GM12875 (cell line): ENCODE measurements at regions not wholly inside any gene's neighbourhood (a gene's known extent, or its start where the extent isn't known, plus 50 kb on each side); places are given as distances from the start of the nearest gene placed in this dataset.

Source experiments
- H3K4me3 ChIP-seq: one replicate; pipeline ENCODE4 v1.5.1; 2011; ENCODE audit warnings: low read depth, low read length, control low read depth
- TF ChIP-seq, protein P1 (sequence below): IDR thresholded peaks from 2 replicates; pipeline ENCODE4 v1.5.1; 2011; ENCODE audit warnings: low read depth, mild to moderate bottlenecking, control low read depth, inconsistent platforms, low read length, moderate library complexity, borderline replicate concordance; ENCODE audit not compliant: insufficient read depth

DNA sequence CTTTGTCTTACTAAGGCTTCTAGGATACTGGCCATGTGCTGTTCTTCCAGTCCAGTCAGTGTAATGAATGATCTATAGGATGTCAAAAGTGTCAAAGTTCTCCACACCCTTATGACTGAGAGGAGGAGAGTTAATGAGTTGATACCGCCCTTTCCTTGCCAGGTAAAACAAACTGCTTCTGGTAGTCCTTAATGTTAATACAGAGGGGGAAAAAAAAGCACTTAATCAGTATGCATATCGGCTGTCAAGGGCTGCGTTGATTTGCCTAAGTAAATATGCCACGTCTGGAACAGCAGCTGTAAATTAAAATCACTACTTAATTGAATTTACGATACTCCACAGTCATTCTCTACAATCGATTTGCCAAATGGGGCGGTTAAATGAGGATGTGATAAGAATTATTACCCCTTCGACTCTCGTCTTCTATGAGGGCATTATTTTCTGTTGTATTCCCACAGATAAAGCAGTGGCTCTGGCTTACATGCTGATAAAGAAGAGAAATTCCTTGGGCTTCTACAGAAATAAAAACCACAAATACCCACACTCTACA, 416.0 kb downstream of the KCNH5 start:
- H3K4me3 ChIP-seq, result no peak overlapping the region
- TF ChIP-seq, protein P1, sequence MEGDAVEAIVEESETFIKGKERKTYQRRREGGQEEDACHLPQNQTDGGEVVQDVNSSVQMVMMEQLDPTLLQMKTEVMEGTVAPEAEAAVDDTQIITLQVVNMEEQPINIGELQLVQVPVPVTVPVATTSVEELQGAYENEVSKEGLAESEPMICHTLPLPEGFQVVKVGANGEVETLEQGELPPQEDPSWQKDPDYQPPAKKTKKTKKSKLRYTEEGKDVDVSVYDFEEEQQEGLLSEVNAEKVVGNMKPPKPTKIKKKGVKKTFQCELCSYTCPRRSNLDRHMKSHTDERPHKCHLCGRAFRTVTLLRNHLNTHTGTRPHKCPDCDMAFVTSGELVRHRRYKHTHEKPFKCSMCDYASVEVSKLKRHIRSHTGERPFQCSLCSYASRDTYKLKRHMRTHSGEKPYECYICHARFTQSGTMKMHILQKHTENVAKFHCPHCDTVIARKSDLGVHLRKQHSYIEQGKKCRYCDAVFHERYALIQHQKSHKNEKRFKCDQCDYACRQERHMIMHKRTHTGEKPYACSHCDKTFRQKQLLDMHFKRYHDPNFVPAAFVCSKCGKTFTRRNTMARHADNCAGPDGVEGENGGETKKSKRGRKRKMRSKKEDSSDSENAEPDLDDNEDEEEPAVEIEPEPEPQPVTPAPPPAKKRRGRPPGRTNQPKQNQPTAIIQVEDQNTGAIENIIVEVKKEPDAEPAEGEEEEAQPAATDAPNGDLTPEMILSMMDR, result no peak

DNA sequence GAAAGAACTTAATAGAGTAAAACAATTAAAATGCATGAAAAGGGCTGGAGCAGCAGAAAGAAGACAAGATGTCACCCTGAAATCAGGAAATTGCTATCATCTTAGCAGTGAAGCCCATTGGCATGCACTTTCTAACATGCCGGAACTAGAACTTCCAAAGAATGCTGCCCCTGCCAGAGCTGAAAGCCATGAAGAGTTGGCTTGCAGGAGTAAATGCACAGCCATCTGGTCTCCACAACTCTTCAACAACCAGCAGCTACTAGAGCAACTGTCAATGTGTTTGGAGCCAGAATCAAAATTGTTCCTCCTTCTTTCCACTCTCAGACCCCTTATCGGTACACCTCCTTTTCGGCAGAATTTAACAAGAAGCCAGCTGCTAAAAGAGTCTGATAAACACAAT, 414.1 kb downstream of the KCNH5 start:
- no peak overlapping the region for H3K4me3 ChIP-seq
- TF ChIP-seq, protein P1, result no peak

DNA sequence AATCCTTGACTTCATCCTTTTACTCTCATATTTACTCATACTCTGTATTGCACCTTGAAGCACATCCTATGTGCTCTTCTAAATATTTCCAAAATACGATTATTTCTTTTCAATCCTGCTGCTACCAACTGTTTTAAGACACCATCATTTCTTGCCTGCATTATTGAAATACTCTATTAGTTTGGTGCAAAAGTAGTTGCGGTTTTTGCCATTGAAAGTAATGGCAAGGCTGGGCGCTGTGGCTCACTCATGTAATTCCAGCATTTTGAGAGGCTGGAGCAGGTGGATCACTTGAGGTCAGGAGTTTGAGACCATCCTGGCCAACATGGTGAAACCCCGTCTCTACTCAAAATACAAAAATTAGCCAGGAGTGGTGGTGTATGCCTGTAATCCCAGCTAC, 412.5 kb downstream of the KCNH5 start:
- no peak overlapping the region for H3K4me3 ChIP-seq
- TF ChIP-seq, protein P1, result no peak

DNA sequence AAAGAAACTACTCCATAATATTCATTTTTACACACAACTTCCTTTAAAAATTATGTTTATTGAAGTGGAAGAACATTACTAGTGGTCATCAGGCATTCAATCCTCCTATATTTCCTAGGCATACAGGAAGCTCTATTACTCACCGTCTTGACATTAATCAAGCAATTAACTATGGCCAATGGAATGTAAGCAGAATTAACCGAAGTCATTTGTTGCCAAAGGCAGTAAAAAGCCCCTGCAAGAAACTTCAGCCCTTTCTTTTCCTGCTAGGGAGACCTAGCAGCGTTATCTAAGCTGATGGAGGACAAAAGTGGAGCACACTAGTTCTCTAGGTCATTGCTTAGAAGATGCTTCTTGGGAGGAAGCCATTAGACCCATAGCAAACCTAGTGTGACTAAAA, 399.6 kb downstream of the KCNH5 start:
- H3K4me3 ChIP-seq, result no peak overlapping the region
- TF ChIP-seq, protein P1, result no peak
